ENCODE measurements at regions not wholly inside any gene's neighbourhood (a gene's known extent, or its start where the extent isn't known, plus 50 kb on each side); places are given as distances from the start of the nearest gene placed in this dataset.

GRCh38 chr5:117621921-117622320, 1047.3 kb upstream of the SEMA6A start:
- TF ChIP-seq CTCF (IDR thresholded peaks at IDR 0.05) (no peak), ZFX (IDR thresholded peaks at IDR 0.05; ENCODE audit: borderline replicate concordance) (no peak)

All from 22Rv1 (cell line).